ENCODE measurements at regions not wholly inside any gene's neighbourhood (a gene's known extent, or its start where the extent isn't known, plus 50 kb on each side); places are given as distances from the start of the nearest gene placed in this dataset.

- DNase-seq = no peak
Observed at GRCh38 chr1:67563684-67564083, 121.3 kb upstream of the GADD45A start.

GRCh38 chr1:67564193-67564592 lies 120.8 kb upstream of the GADD45A start:
- DNase-seq = no peak

GRCh38 chr1:67566803-67567377 lies 118.1 kb upstream of the GADD45A start:
- no peak for DNase-seq

- no peak for DNase-seq
Observed at GRCh38 chr1:67570486-67571143, 114.4 kb upstream of the GADD45A start.

GRCh38 chr1:67571406-67571805 lies 113.6 kb upstream of the GADD45A start:
- DNase-seq = no peak

- no peak for DNase-seq
Observed at GRCh38 chr1:67571901-67572593, 113.0 kb upstream of the GADD45A start.

GRCh38 chr1:67572594-67573221 lies 112.3 kb upstream of the GADD45A start:
- no peak for DNase-seq

GRCh38 chr1:67573311-67573872 lies 111.6 kb upstream of the GADD45A start:
- no peak for DNase-seq

- no peak for DNase-seq
Observed at GRCh38 chr1:67574221-67574620, 110.8 kb upstream of the GADD45A start.

- no peak for DNase-seq
Observed at GRCh38 chr1:67575861-67576260, 109.1 kb upstream of the GADD45A start.

GRCh38 chr1:67576474-67576873 lies 108.5 kb upstream of the GADD45A start:
- DNase-seq = no peak

GRCh38 chr1:67577646-67578045 lies 107.4 kb upstream of the GADD45A start:
- no peak for DNase-seq

- DNase-seq = no peak
Observed at GRCh38 chr1:67578397-67579020, 106.5 kb upstream of the GADD45A start.

GRCh38 chr1:67579623-67580394 lies 105.2 kb upstream of the GADD45A start:
- DNase-seq = no peak

GRCh38 chr1:67580691-67581403 lies 104.2 kb upstream of the GADD45A start:
- no peak for DNase-seq

- no peak for DNase-seq
Observed at GRCh38 chr1:67582625-67583461, 102.2 kb upstream of the GADD45A start.

- no peak for DNase-seq
Observed at GRCh38 chr1:67583462-67583950, 101.5 kb upstream of the GADD45A start.

GRCh38 chr1:67584938-67585337 lies 100.1 kb upstream of the GADD45A start:
- no peak for DNase-seq

- DNase-seq = no peak
Observed at GRCh38 chr1:67586596-67586995, 98.4 kb upstream of the GADD45A start.

- no peak for DNase-seq
Observed at GRCh38 chr1:67588178-67588855, 96.7 kb upstream of the GADD45A start.

All from stimulated activated CD4-positive, alpha-beta T cell treated with anti-CD3 and anti-CD28 coated beads, Interleukin-15, amount 100 ng/mL, for 24 hours (primary cell).